HG02938 (cell line): ENCODE measurements at regions not wholly inside any gene's neighbourhood (a gene's known extent, or its start where the extent isn't known, plus 50 kb on each side); places are given as distances from the start of the nearest gene placed in this dataset.
"Not testable (repeated sequence)": the region's sequence is repeated elsewhere in the genome, so short reads cannot be mapped to it uniquely, and the experiment has no call there.

Experiments
- ATAC-seq: cut with Tn5 transposase; IDR thresholded peaks from one replicate; pipeline ENCODE4 v1.9.1; 2021; ENCODE audit warnings: mild to moderate bottlenecking, moderate library complexity; ENCODE audit not compliant: unreplicated experiment

- ATAC-seq, result no peak
These were observed 1124.8 kb upstream of the PRR20A start for GRCh38 chr13:56015919-56016318.

DNA sequence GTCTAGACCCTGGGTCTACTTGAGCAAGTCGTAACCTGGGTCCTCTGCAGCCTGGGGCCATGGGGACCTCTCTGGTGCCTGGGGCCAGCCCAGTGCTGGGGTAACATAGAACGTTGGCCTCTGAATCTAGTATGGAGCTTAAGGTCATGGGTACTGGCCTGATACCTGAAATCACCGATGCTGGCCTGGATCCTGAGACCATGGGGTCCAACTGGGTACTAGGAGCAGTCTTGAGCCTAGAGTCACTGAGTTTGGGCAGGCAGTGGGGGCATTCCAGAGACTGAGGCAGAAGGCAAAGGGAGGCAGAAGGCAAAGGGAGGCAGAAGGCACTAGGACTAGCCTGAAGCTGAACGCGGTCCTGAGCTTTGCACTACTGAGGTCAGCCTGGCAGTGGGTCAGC, 1121.1 kb upstream of the PRR20A start:
- no peak for ATAC-seq

DNA sequence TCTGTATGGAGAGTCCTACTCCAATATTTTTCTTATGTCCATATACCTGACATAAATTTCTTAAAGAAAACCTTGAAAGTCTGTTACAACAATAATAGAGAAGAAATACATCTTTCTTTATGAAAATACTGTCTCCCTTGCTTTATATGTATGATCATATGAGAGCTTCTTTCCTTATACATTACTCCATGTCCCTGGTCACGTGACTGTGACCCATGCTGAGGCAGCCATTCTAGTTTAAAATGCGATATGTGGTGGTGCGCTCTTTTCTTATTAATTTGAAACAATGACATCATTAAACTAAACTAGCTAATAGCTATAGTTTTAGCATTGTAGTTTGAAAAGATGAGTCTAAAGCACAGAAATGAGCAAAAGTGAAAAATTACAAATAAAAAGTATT, 1120.3 kb upstream of the PRR20A start:
- ATAC-seq, result no peak

- ATAC-seq, result no peak
These were observed 1100.7 kb upstream of the PRR20A start for GRCh38 chr13:56039992-56040391.

DNA sequence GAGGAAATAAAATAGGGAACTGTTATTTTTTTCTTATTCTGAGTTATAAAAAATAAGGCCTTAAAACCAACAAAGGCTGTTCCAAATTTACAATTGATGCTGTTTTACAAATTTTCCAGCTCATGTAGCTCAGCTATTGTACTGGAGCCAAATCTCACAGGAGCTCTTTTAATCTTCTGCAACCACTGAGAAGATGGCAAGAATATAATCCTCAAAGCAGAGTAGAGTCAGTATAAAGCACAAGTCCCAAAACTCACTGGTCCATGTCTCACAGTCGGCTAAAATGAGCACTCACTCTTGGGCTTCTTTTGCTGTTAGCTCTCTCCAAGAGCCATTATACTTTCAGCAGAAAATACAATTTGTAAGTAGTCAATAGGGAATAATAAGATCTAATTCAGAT, 1074.4 kb upstream of the PRR20A start:
- no peak for ATAC-seq

DNA sequence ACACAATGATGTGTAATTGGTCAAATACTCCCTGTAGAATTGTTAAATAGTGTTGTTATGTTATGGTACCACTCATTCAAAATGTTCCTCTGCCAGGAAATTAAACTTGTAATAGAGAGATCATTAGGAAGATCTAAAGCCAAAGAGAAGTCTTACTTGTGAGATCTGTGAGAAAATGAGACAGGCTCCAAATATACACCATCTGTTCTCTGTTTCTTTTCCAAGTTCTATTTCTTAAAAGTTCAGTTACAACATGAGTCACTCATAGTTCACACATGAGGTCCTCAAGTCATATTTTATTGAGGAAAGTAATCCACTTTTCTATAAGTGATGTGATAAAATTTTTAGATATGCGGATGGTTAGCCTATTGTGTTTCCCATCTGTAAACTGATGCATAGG, 1038.1 kb upstream of the PRR20A start:
- ATAC-seq, result no peak

- ATAC-seq, result no peak
These were observed 1030.0 kb upstream of the PRR20A start for GRCh38 chr13:56110751-56111150.

DNA sequence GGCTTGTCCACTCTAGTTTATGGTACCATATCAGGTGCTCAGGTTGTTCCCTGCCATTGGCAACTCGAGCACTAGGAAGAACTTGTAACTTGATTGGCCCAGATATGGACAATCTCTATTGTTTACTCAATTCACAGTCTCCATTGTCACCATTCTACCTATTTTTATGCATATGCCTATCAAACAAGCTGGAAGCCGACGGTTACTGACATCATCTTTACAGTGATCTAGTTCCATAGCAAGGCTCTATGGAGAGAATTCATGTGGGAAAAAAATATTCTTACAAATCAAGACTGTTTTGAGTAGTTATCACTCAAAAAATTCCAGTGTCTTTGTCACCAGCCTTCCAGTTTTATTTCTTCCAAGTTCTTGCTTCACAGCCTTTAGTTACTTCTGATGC, 1006.2 kb upstream of the PRR20A start:
- no peak for ATAC-seq

GRCh38 chr13:56166864-56167263, 973.9 kb upstream of the PRR20A start:
- no peak for ATAC-seq

GRCh38 chr13:56168581-56168980, 972.1 kb upstream of the PRR20A start:
- ATAC-seq, result no peak

GRCh38 chr13:56173346-56173745, 967.4 kb upstream of the PRR20A start:
- ATAC-seq, result no peak

DNA sequence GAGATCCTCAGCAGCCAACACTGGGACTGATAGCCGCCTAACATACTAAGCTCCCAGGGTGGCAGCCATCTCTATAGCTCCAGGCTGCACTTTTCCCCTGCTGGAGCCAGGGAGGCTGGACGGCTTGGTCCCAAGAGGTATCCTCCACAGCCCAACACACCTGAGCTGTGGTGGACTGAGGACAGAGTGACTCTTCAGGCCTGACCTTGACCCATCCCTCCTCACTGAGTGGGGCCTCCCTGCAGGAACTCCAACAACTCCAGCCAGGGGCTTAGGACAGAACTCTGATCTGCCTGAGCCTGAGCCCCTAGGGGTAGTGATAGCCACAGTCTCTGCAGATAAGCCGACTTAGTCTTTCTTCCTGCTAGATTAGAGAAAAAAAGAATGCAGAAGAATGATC, 958.1 kb upstream of the PRR20A start:
- no peak for ATAC-seq

DNA sequence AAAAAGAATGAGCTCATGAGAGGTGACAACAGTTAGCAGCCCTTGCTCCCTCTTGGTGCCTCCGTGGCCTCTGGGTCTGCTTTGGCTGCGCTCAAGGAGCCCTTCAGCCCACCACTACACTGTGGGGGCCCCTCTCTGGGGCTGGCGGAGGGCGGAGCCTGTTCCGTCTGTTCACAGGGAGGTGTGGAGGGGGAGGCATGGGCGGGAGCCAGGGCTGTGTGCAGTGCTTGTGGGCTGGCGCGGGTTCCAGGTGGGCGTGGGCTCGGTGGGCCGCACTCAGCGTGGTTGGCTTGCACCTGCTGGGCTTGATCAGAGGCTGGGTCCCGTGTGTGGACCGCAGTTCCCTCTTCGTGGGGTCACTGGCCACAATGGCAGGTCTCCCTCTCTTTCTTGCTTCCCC, 953.4 kb upstream of the PRR20A start:
- no peak for ATAC-seq

- not testable (repeated sequence) for ATAC-seq
These were observed 952.1 kb upstream of the PRR20A start for GRCh38 chr13:56188582-56188981.

- ATAC-seq, result no peak
These were observed 951.3 kb upstream of the PRR20A start for GRCh38 chr13:56189439-56189838.

- no peak for ATAC-seq
These were observed 950.7 kb upstream of the PRR20A start for GRCh38 chr13:56189978-56190377.

- no peak for ATAC-seq
These were observed 942.4 kb upstream of the PRR20A start for GRCh38 chr13:56198350-56198749.

DNA sequence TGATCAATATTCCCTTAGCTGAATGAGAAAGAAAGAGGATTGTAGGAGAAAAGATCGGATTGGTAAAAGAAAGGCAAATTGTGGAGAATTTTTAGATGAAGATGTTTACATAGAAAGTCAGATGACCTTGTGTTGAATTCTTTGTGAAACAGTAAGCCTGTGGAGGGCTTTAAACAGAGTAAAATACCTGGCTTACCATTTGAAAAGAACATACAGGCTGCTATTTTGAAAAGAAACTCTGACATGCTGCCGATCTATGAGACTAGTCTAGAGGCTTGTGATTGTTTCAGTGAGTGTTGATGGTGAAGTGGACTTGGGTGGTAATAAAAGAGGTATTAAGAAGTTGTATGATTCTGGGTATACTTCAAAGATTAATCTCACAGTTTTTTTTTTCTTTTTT, 938.9 kb upstream of the PRR20A start:
- ATAC-seq, result no peak

- no peak for ATAC-seq
These were observed 924.5 kb upstream of the PRR20A start for GRCh38 chr13:56216221-56216620.

- ATAC-seq, result no peak
These were observed 893.0 kb upstream of the PRR20A start for GRCh38 chr13:56247692-56248091.

GRCh38 chr13:56271686-56272085, 869.0 kb upstream of the PRR20A start:
- ATAC-seq, result no peak

DNA sequence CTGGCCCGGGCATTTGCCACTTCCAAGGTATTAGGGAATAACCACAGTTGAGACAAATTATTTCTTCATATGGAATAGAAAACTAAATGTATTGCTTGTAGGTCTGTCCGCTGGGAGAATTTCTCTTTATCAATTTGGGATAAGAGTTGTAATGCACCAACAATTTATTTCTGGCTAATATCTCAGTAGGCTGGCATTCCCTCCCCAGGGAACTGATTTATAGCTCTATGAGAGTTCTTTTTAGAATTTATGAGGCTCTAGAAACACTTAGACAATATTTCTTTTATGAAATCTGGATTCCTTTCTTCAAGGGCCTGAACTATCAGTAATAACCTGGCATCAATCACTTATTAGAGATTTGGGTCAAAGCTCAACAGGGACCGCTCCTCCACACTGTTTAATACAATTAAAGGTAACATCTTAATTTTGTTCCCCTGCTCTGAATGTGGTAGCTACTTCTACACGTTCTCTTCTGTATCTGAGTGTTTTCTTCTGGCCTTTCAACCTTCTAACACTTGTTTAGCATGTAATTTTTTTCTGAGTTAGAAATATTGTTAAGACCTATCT, 857.4 kb upstream of the PRR20A start:
- ATAC-seq, result no peak

DNA sequence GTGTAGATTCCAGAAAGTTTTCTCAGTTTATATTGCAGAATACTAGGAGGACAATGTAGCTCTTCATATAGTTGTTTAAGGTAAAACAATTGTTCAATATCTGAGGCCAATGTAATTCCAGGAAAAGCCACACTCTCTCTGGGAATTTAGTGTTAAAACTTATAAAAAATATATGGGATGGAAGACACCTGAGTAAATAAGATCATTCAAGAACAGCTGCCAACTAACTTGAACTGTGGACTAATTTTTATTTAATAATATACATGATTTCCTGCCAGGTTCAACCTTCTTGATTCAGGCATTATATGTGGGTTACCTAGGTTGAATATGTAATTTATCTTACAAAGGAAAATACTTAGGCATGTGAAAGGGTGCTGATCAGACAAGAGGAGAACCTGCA, 841.1 kb upstream of the PRR20A start:
- ATAC-seq, result no peak

DNA sequence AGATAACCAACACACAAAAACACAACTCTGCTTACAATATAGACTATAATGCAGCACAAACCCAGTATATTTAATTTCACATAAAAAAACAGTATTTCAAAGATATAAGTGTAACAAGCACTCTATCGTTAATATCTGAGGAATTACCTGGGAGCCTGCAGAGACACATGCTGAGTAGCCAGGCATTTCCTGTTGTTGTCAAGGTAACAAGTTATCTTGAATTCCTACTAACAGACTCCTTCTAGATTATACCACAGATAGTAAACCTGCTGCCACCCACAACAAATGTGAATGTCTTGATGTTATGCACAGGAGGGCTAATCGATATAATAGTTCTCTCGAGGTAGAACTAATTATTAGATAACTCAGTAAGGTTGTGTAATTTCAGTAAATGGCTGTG, 826.0 kb upstream of the PRR20A start:
- no peak for ATAC-seq
